ENCODE measurements at regions not wholly inside any gene's neighbourhood (a gene's known extent, or its start where the extent isn't known, plus 50 kb on each side); places are given as distances from the start of the nearest gene placed in this dataset.

DNA sequence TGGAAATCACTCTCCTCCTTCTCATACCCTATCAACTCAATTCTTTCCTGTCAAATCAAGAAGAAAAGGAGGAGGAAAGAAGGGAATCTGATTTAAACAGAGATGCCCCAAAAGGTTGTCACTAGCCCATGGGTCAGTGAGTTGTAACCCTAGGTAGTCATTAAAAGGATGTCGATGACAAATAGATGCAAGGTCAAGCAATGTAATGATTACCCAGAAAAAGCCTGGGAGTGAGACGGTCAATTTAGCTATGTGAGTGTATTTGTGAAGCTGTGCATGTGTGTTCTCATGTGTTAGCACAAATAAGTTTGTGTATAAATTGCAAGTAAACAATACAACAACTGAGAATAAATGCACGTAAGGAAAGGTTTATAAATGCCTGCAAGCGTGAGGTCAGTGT lies 190.5 kb upstream of the PMFBP1 start:
- TF ChIP-seq, protein P1, sequence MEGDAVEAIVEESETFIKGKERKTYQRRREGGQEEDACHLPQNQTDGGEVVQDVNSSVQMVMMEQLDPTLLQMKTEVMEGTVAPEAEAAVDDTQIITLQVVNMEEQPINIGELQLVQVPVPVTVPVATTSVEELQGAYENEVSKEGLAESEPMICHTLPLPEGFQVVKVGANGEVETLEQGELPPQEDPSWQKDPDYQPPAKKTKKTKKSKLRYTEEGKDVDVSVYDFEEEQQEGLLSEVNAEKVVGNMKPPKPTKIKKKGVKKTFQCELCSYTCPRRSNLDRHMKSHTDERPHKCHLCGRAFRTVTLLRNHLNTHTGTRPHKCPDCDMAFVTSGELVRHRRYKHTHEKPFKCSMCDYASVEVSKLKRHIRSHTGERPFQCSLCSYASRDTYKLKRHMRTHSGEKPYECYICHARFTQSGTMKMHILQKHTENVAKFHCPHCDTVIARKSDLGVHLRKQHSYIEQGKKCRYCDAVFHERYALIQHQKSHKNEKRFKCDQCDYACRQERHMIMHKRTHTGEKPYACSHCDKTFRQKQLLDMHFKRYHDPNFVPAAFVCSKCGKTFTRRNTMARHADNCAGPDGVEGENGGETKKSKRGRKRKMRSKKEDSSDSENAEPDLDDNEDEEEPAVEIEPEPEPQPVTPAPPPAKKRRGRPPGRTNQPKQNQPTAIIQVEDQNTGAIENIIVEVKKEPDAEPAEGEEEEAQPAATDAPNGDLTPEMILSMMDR (tag by site-specific recombination; IDR thresholded peaks at IDR 0.05): no peak
- no peak for TF ChIP-seq ZNF416 (tag by site-specific recombination; IDR thresholded peaks at IDR 0.05)
- TF ChIP-seq ZNF776 (tag by site-specific recombination; IDR thresholded peaks at IDR 0.05; ENCODE audit: borderline replicate concordance): no peak
